ENCODE measurements at regions not wholly inside any gene's neighbourhood (a gene's known extent, or its start where the extent isn't known, plus 50 kb on each side); places are given as distances from the start of the nearest gene placed in this dataset.

DNA sequence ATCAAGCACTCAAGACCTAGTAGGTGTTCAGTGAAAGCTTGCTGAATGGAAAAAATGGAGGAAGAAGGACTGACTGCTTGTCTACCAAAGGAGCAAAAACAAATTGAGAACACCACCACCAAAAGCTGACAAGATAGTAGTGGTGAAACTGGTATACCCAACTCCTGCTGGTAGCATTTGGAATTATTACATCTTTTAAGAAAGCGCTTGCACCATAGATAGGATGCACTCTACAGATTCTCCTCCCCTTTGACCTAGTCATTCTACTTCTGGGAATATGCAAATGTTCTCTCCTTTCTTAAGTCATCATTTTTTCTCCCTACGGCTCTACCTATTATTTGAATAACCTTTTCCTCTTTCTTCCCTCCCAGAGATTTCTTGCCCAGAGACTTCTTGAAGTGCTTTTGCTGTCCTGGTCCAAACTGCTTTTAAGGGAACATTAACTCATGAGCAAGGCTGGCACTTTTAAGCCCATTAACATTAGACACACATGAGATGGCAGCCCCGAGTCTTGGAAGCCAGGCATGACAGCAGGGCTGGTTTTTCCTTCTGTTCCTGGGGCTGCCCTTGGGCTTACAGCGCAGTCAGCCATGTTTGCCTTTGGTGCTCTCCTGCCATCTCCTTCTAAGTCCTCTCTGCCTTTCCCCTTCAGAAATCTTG is 75.0 kb upstream of the TLE3 start:
- no peaks in the 10 kb centered on the region for H3K27me3 ChIP-seq (ENCODE audit: control insufficient read depth in 2 of 2, insufficient read depth in 1 of 2, low read length in 1 of 2)
- no peaks in the 10 kb centered on the region for H3K9me3 ChIP-seq (ENCODE audit: control insufficient read depth in 2 of 2, insufficient read depth in 1 of 2, low read length in 1 of 2)
- WGBS, result 97% methylated on average over 4 of the region's 4 CpGs
- H3K4me3 ChIP-seq (ENCODE audit: low read length in 2 of 2), result no peak overlapping the region
- no peak for DNase-seq (ENCODE audit: low read depth in 6 of 9, low spot score in 9 of 9)
- H3K27ac ChIP-seq (ENCODE audit: low read depth in 1 of 2, low read length in 1 of 2), result no peak overlapping the region
- H3K4me1 ChIP-seq (ENCODE audit: control insufficient read depth in 2 of 2, insufficient read depth in 2 of 2, low read length in 2 of 2), result peaks cover 0 to 6% of the 10 kb centered on the region in 2 donors
- H3K36me3 ChIP-seq (ENCODE audit: control insufficient read depth in 2 of 2, insufficient read depth in 2 of 2, low read length in 1 of 2), result no peaks in the 10 kb centered on the region

DNA sequence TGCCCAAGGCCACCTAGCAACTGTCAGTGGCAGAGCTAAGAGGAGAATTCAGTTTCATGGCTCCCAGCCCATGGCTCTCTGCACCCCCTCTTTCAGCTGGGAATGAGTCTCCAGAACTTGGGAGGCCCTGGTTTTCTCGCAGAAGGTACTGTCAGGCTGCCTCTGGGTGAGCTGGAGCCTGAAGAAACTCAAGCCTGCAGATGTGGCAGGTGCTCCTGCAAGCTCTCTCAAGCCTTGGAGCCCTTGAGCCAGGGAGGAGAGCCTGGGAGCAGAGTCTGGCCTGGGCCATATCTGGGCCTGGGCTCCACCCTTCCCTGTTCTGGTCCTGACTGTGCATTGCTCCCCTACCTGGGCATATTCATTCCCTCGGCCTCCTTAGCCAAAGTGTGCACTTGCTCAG is 74.4 kb upstream of the TLE3 start:
- no peak overlapping the region for H3K4me3 ChIP-seq (ENCODE audit: low read length in 2 of 2)
- DNase-seq (ENCODE audit: low read depth in 6 of 9, low spot score in 9 of 9), result no peak
- peaks cover 0 to 6% of the 10 kb centered on the region in 2 donors for H3K4me1 ChIP-seq (ENCODE audit: control insufficient read depth in 2 of 2, insufficient read depth in 2 of 2, low read length in 2 of 2)
- no peaks in the 10 kb centered on the region for H3K27me3 ChIP-seq (ENCODE audit: control insufficient read depth in 2 of 2, insufficient read depth in 1 of 2, low read length in 1 of 2)
- no peak overlapping the region for H3K27ac ChIP-seq (ENCODE audit: low read depth in 1 of 2, low read length in 1 of 2)
- 95% methylated on average over 2 of the region's 2 CpGs for WGBS
- no peaks in the 10 kb centered on the region for H3K9me3 ChIP-seq (ENCODE audit: control insufficient read depth in 2 of 2, insufficient read depth in 1 of 2, low read length in 1 of 2)
- no peaks in the 10 kb centered on the region for H3K36me3 ChIP-seq (ENCODE audit: control insufficient read depth in 2 of 2, insufficient read depth in 2 of 2, low read length in 1 of 2)

DNA sequence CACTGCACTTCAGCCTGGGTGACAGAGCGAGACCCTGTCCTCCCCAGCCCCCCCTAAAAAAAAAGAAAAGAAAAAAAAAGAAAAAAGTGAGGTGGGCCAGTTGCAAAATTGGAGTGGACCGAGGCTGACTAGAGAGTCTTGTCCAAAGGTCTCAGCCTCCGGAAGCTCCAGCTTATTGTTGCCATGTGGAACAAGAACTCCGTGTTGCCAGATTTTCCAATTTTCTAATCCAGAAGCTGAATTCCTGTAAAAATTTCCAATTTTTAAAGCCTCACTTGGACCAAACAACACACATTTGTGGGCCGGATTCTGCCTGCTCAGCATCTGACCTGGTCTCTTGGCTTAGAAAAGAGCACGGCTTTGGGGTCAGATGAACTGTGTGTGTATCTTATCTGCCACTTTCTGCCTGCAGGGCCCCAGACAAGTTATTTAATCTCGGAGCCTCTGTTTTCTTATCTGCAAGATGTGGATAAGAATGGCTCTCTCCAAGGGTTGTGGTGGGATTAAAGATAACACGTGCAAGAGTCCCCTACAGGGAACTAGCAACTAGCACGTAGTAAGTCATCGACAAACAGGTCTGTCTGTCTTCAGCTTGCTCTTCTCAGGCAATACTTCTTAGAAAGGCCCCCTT is 73.7 kb upstream of the TLE3 start:
- Histone ChIP-seq H3K36me3 (ENCODE audit: control insufficient read depth in 2 of 2, insufficient read depth in 2 of 2, low read length in 1 of 2) (no peaks in the 10 kb centered on the region), H3K4me1 (ENCODE audit: control insufficient read depth in 2 of 2, insufficient read depth in 2 of 2, low read length in 2 of 2) (peaks cover 0 to 6% of the 10 kb centered on the region in 2 donors), H3K9me3 (ENCODE audit: control insufficient read depth in 2 of 2, insufficient read depth in 1 of 2, low read length in 1 of 2) (no peaks in the 10 kb centered on the region), H3K27ac (ENCODE audit: low read depth in 1 of 2, low read length in 1 of 2) (no peak overlapping the region), H3K4me3 (ENCODE audit: low read length in 2 of 2) (no peak overlapping the region), H3K27me3 (ENCODE audit: control insufficient read depth in 2 of 2, insufficient read depth in 1 of 2, low read length in 1 of 2) (no peaks in the 10 kb centered on the region)
- no peak for DNase-seq (ENCODE audit: low read depth in 6 of 9, low spot score in 9 of 9)
- WGBS, result 97% methylated on average over 10 of the region's 10 CpGs

DNA sequence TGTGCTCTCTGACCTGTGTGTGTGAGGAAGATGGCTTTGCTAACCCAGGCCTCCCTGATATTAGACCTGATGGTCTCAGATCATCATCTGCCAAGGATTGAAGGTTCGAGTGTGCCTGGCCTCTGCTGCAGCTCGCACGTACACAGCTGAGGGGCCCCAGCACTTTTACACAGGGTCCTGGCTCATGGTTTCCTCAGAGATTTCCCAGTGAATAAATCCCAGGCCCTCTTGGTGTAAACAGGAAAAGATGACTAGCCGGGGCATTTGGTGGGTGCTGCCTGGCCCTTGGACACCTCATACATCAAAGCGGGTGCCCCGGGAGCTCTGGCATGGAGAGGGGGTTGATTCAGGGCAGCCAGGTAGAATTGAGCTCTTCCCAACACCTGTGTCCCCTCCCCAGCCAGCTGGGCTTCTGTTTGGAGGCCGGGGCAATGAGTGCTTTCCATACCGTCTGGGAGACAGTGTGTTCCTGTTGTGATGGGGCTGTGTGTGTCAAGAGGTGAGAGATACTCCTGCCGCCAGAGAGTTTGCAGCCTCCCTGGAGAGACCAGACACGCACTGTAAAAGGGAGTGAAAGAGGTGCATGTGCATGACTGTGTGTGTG is 72.5 kb upstream of the TLE3 start:
- H3K36me3 ChIP-seq (ENCODE audit: control insufficient read depth in 2 of 2, insufficient read depth in 2 of 2, low read length in 1 of 2), result no peaks in the 10 kb centered on the region
- H3K4me3 ChIP-seq (ENCODE audit: low read length in 2 of 2), result no peak overlapping the region
- no peak overlapping the region for H3K27ac ChIP-seq (ENCODE audit: low read depth in 1 of 2, low read length in 1 of 2)
- peaks cover 0 to 12% of the 10 kb centered on the region in 2 donors for H3K4me1 ChIP-seq (ENCODE audit: control insufficient read depth in 2 of 2, insufficient read depth in 2 of 2, low read length in 2 of 2)
- H3K9me3 ChIP-seq (ENCODE audit: control insufficient read depth in 2 of 2, insufficient read depth in 1 of 2, low read length in 1 of 2), result no peaks in the 10 kb centered on the region
- DNase-seq (ENCODE audit: low read depth in 6 of 9, low spot score in 9 of 9), result no peak
- H3K27me3 ChIP-seq (ENCODE audit: control insufficient read depth in 2 of 2, insufficient read depth in 1 of 2, low read length in 1 of 2), result no peaks in the 10 kb centered on the region
- WGBS, result 98% methylated on average over 10 of the region's 10 CpGs

DNA sequence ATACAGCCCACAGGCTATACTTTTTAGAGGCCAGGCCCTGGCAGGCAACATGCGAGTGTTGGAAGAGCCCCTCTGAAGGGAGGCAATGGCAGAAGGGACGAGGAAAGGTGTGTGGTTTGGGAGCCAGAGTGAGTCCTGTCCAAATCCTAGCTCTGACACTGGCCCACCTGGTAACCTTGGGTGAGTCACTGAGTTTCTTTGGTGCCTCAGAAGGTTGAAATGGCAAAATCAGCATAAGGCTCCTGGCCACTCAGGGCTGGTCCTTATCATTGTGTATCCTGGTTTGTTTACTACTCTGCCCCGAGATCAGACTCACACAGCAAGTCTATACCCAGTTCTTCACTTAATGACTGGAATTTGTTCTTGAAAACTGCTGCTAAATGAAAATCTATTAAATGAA is 71.4 kb upstream of the TLE3 start:
- Histone ChIP-seq H3K4me1 (ENCODE audit: control insufficient read depth in 2 of 2, insufficient read depth in 2 of 2, low read length in 2 of 2) (peaks cover 0 to 13% of the 10 kb centered on the region in 2 donors), H3K4me3 (ENCODE audit: low read length in 2 of 2) (no peak overlapping the region), H3K9me3 (ENCODE audit: control insufficient read depth in 2 of 2, insufficient read depth in 1 of 2, low read length in 1 of 2) (no peaks in the 10 kb centered on the region), H3K36me3 (ENCODE audit: control insufficient read depth in 2 of 2, insufficient read depth in 2 of 2, low read length in 1 of 2) (no peaks in the 10 kb centered on the region), H3K27ac (ENCODE audit: low read depth in 1 of 2, low read length in 1 of 2) (no peak overlapping the region), H3K27me3 (ENCODE audit: control insufficient read depth in 2 of 2, insufficient read depth in 1 of 2, low read length in 1 of 2) (no peaks in the 10 kb centered on the region)
- WGBS, result 97% methylated on average over 3 of the region's 3 CpGs
- DNase-seq (ENCODE audit: low read depth in 6 of 9, low spot score in 9 of 9), result no peak

DNA sequence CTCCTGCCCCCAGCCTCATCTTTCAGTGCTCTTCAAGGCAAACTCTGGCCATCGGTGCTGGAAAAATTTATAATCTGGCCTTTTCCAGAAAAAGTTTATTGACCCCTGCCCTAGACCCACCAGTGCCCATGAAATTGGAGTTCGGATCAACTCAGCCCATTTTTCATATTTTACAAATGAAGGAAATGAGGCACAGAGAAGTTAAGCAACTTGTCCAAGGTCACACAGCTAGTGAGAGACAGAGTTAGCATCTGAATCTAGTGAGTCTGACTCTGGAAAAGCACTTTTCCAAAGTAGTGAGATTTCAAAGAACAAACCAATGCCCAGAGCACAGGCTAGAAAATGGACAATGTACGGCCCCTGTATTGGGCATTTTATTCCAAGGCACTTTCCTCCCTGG is 69.4 kb upstream of the TLE3 start:
- Histone ChIP-seq H3K4me3 (ENCODE audit: low read length in 2 of 2) (no peak overlapping the region), H3K9me3 (ENCODE audit: control insufficient read depth in 2 of 2, insufficient read depth in 1 of 2, low read length in 1 of 2) (no peaks in the 10 kb centered on the region), H3K36me3 (ENCODE audit: control insufficient read depth in 2 of 2, insufficient read depth in 2 of 2, low read length in 1 of 2) (no peaks in the 10 kb centered on the region), H3K27ac (ENCODE audit: low read depth in 1 of 2, low read length in 1 of 2) (no peak overlapping the region), H3K4me1 (ENCODE audit: control insufficient read depth in 2 of 2, insufficient read depth in 2 of 2, low read length in 2 of 2) (peaks cover 0 to 13% of the 10 kb centered on the region in 2 donors), H3K27me3 (ENCODE audit: control insufficient read depth in 2 of 2, insufficient read depth in 1 of 2, low read length in 1 of 2) (no peaks in the 10 kb centered on the region)
- 65% methylated on average over 3 of the region's 3 CpGs for WGBS
- no peak for DNase-seq (ENCODE audit: low read depth in 6 of 9, low spot score in 9 of 9)

DNA sequence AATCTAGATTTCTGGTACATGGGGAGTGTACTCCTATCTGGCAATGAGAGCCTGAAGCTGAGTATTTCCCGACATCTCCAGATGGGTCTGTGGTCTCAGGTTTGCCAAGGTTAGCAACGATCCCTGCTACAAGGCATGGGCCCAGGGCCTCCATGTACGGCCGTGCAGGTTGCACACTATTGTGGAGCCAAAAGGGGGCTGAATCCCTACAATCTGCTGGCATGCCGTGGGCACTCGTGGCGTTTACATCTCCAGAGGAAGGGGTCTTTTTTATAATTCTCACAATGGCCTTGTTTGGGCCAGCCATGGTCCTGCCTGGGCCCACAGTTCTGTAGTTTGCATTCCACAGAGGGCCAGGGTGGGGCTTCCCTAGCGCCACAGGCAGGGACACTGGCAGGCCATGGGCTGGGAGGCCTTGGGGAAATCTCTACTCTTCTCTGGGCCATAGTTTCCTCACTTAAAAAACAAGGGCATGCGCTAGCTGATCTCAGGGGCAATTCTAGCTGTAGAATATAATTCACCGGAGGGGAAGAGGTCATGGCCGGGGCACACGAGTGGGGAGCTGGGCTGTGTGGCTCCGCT is 68.9 kb upstream of the TLE3 start:
- Histone ChIP-seq H3K27ac (ENCODE audit: low read depth in 1 of 2, low read length in 1 of 2) (no peak overlapping the region), H3K27me3 (ENCODE audit: control insufficient read depth in 2 of 2, insufficient read depth in 1 of 2, low read length in 1 of 2) (no peaks in the 10 kb centered on the region), H3K9me3 (ENCODE audit: control insufficient read depth in 2 of 2, insufficient read depth in 1 of 2, low read length in 1 of 2) (no peaks in the 10 kb centered on the region), H3K4me3 (ENCODE audit: low read length in 2 of 2) (no peak overlapping the region), H3K4me1 (ENCODE audit: control insufficient read depth in 2 of 2, insufficient read depth in 2 of 2, low read length in 2 of 2) (peaks cover 0 to 9% of the 10 kb centered on the region in 2 donors), H3K36me3 (ENCODE audit: control insufficient read depth in 2 of 2, insufficient read depth in 2 of 2, low read length in 1 of 2) (no peaks in the 10 kb centered on the region)
- 97% methylated on average over 13 of the region's 13 CpGs for WGBS
- no peak for DNase-seq (ENCODE audit: low read depth in 6 of 9, low spot score in 9 of 9)

DNA sequence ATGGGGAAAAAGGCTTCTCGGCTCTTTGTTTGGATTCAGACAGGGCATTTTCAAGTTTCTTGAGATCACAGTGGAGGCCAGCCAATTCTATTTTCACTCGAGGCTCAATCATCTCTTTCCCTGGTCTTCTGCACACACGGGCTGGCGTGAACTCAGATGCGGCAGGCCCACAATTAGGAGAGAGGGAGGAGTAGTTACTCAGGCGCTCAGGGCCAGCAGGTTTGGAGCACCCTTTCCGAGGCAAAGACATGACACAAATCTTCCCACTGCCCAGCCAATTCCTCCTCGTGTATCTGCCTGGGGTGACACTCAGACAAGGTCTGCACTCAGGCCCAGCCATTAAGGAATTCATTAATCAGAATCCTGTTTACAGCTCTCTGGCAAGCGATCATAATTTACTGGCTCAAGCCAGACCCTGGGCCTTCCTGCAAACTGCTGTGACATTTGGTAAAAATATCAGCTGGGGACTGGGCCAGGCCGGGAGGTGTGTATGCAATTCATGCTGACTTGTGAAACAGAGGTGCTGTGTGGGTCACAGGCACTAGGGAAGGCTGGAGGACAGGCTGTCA is 68.1 kb upstream of the TLE3 start:
- Histone ChIP-seq H3K27ac (ENCODE audit: low read depth in 1 of 2, low read length in 1 of 2) (peak overlapping the region in 1 of 2 donors; percentile 32), H3K4me3 (ENCODE audit: low read length in 2 of 2) (no peak overlapping the region), H3K36me3 (ENCODE audit: control insufficient read depth in 2 of 2, insufficient read depth in 2 of 2, low read length in 1 of 2) (no peaks in the 10 kb centered on the region), H3K4me1 (ENCODE audit: control insufficient read depth in 2 of 2, insufficient read depth in 2 of 2, low read length in 2 of 2) (peaks cover 0 to 7% of the 10 kb centered on the region in 2 donors), H3K27me3 (ENCODE audit: control insufficient read depth in 2 of 2, insufficient read depth in 1 of 2, low read length in 1 of 2) (no peaks in the 10 kb centered on the region), H3K9me3 (ENCODE audit: control insufficient read depth in 2 of 2, insufficient read depth in 1 of 2, low read length in 1 of 2) (no peaks in the 10 kb centered on the region)
- WGBS, result 92% methylated on average over 10 of the region's 10 CpGs
- DNase-seq (ENCODE audit: low read depth in 6 of 9, low spot score in 9 of 9), result no peak

Data from thymus (tissue), 11 donors.